22Rv1 (cell line): ENCODE measurements at regions not wholly inside any gene's neighbourhood (a gene's known extent, or its start where the extent isn't known, plus 50 kb on each side); places are given as distances from the start of the nearest gene placed in this dataset.

Experiments
- CTCF ChIP-seq: fragments of 450-650 bp; IDR thresholded peaks from 2 replicates; pipeline ENCODE4 v1.5.1; 2017; ENCODE audit warnings: mild to moderate bottlenecking
- ZFX ChIP-seq: fragments of 450-650 bp; IDR thresholded peaks from 2 replicates; pipeline ENCODE4 v1.6.1; 2017; ENCODE audit warnings: antibody characterized with exemption, borderline replicate concordance

- TF ChIP-seq CTCF = no peak
- no peak for TF ChIP-seq ZFX
These were observed 185.3 kb upstream of the NUDT6 start for GRCh38 chr4:123107444-123108252.
